ENCODE measurements at regions not wholly inside any gene's neighbourhood (a gene's known extent, or its start where the extent isn't known, plus 50 kb on each side); places are given as distances from the start of the nearest gene placed in this dataset.
"Not testable (repeated sequence)": the region's sequence is repeated elsewhere in the genome, so short reads cannot be mapped to it uniquely, and the experiment has no call there.

GRCh38 chr1:96388421-96389310, 332.9 kb upstream of the PTBP2 start:
- no peak for DNase-seq (ENCODE audit: low read depth in 2 of 3, low spot score in 2 of 3)

GRCh38 chr1:96400089-96400488, 321.5 kb upstream of the PTBP2 start:
- DNase-seq (ENCODE audit: low read depth in 2 of 3, low spot score in 2 of 3) = no peak

- no peak for DNase-seq (ENCODE audit: low read depth in 2 of 3, low spot score in 2 of 3)
Observed at GRCh38 chr1:96409087-96409486, 312.5 kb upstream of the PTBP2 start.

GRCh38 chr1:96409689-96410088, 311.9 kb upstream of the PTBP2 start:
- no peak for DNase-seq (ENCODE audit: low read depth in 2 of 3, low spot score in 2 of 3)

GRCh38 chr1:96411006-96411405, 310.6 kb upstream of the PTBP2 start:
- no peak for DNase-seq (ENCODE audit: low read depth in 2 of 3, low spot score in 2 of 3)

- no peak for DNase-seq (ENCODE audit: low read depth in 2 of 3, low spot score in 2 of 3)
Observed at GRCh38 chr1:96414598-96414997, 307.0 kb upstream of the PTBP2 start.

GRCh38 chr1:96416111-96416595, 305.4 kb upstream of the PTBP2 start:
- no peak for DNase-seq (ENCODE audit: low read depth in 2 of 3, low spot score in 2 of 3)

- DNase-seq (ENCODE audit: low read depth in 2 of 3, low spot score in 2 of 3) = no peak
Observed at GRCh38 chr1:96416701-96417444, 304.7 kb upstream of the PTBP2 start.

- DNase-seq (ENCODE audit: low read depth in 2 of 3, low spot score in 2 of 3) = no peak
Observed at GRCh38 chr1:96418969-96419368, 302.6 kb upstream of the PTBP2 start.

- DNase-seq (ENCODE audit: low read depth in 2 of 3, low spot score in 2 of 3) = no peak
Observed at GRCh38 chr1:96424877-96425276, 296.7 kb upstream of the PTBP2 start.

- DNase-seq (ENCODE audit: low read depth in 2 of 3, low spot score in 2 of 3) = no peak
Observed at GRCh38 chr1:96425382-96426129, 296.0 kb upstream of the PTBP2 start.

- no peak for DNase-seq (ENCODE audit: low read depth in 2 of 3, low spot score in 2 of 3)
Observed at GRCh38 chr1:96427616-96428015, 294.0 kb upstream of the PTBP2 start.

GRCh38 chr1:96445302-96445701, 276.3 kb upstream of the PTBP2 start:
- no peak for DNase-seq (ENCODE audit: low read depth in 2 of 3, low spot score in 2 of 3)

- DNase-seq (ENCODE audit: low read depth in 2 of 3, low spot score in 2 of 3) = no peak
Observed at GRCh38 chr1:96464066-96464465, 257.5 kb upstream of the PTBP2 start.

GRCh38 chr1:96464522-96464921, 257.1 kb upstream of the PTBP2 start:
- DNase-seq (ENCODE audit: low read depth in 2 of 3, low spot score in 2 of 3) = no peak

GRCh38 chr1:96464991-96465390, 256.6 kb upstream of the PTBP2 start:
- no peak for DNase-seq (ENCODE audit: low read depth in 2 of 3, low spot score in 2 of 3)

- DNase-seq (ENCODE audit: low read depth in 2 of 3, low spot score in 2 of 3) = no peak
Observed at GRCh38 chr1:96465441-96465840, 256.1 kb upstream of the PTBP2 start.

GRCh38 chr1:96466842-96467241, 254.7 kb upstream of the PTBP2 start:
- DNase-seq (ENCODE audit: low read depth in 2 of 3, low spot score in 2 of 3) = no peak

GRCh38 chr1:96469726-96470125, 251.9 kb upstream of the PTBP2 start:
- DNase-seq (ENCODE audit: low read depth in 2 of 3, low spot score in 2 of 3) = not testable (repeated sequence)

- DNase-seq (ENCODE audit: low read depth in 2 of 3, low spot score in 2 of 3) = no peak
Observed at GRCh38 chr1:96472471-96472870, 249.1 kb upstream of the PTBP2 start.

- no peak for DNase-seq (ENCODE audit: low read depth in 2 of 3, low spot score in 2 of 3)
Observed at GRCh38 chr1:96473791-96474434, 247.7 kb upstream of the PTBP2 start.
